Neuronal stem cell (in vitro differentiated cells): ENCODE measurements at regions not wholly inside any gene's neighbourhood (a gene's known extent, or its start where the extent isn't known, plus 50 kb on each side); places are given as distances from the start of the nearest gene placed in this dataset.

Source experiments
- DNase-seq: peaks from one replicate; pipeline ENCODE4 v3.0.0-alpha.2; 2013; ENCODE audit warnings: low spot score
- H2AFZ ChIP-seq: one replicate; pipeline ENCODE4 v1.6.1; 2013; ENCODE audit warnings: mild to moderate bottlenecking, low read length, inconsistent platforms
- H2AK5ac ChIP-seq: 2 replicates; pipeline ENCODE4 v1.6.1; 2013; ENCODE audit warnings: low read depth, mild to moderate bottlenecking, inconsistent platforms, low read length, moderate library complexity, mixed read lengths
- H2BK120ac ChIP-seq: 2 replicates; pipeline ENCODE4 v1.6.1; 2013; ENCODE audit warnings: low read depth, mild to moderate bottlenecking, inconsistent platforms, low read length, moderate library complexity, mixed read lengths
- H2BK12ac ChIP-seq: one replicate; pipeline ENCODE4 v1.6.1; 2013; ENCODE audit warnings: low read length, inconsistent platforms
- H2BK15ac ChIP-seq: 2 replicates; pipeline ENCODE4 v1.6.1; 2013; ENCODE audit warnings: mild to moderate bottlenecking, low read length, inconsistent platforms, mixed read lengths
- H2BK5ac ChIP-seq: one replicate; pipeline ENCODE4 v1.6.1; 2013; ENCODE audit warnings: inconsistent platforms, mild to moderate bottlenecking, low read length, moderate library complexity
- H3K14ac ChIP-seq: one replicate; pipeline ENCODE4 v1.6.1; 2013; ENCODE audit warnings: low read length, inconsistent platforms
- H3K18ac ChIP-seq: 2 replicates; pipeline ENCODE4 v1.6.1; 2013; ENCODE audit warnings: low read length, inconsistent platforms
- H3K23ac ChIP-seq: 2 replicates; pipeline ENCODE4 v1.6.1; 2013; ENCODE audit warnings: low read depth, mild to moderate bottlenecking, mixed read lengths, low read length, inconsistent platforms; ENCODE audit not compliant: poor library complexity
- H3K27ac ChIP-seq: replicated peaks from 3 replicates; pipeline ENCODE4 v1.5.1; 2013; ENCODE audit warnings: low read length, inconsistent platforms
- H3K27me3 ChIP-seq, 3 experiments: 2 replicates each; pipeline ENCODE4 v1.6.1; 2013; ENCODE audit warnings: low read length in 3 of 3, mild to moderate bottlenecking in 2 of 3, inconsistent platforms in 1 of 3, low read depth in 1 of 3, mixed read lengths in 1 of 3, moderate library complexity in 1 of 3; ENCODE audit not compliant: control insufficient read depth in 3 of 3, insufficient read depth in 3 of 3
- H3K36me3 ChIP-seq, 2 donors: replicated peaks in 1 of 2; 2 replicates each; pipeline ENCODE4 v1.6.1; 2013; ENCODE audit warnings: low read length in 2 of 2; ENCODE audit not compliant: control insufficient read depth in 2 of 2, insufficient read depth in 2 of 2
- H3K4ac ChIP-seq: 2 replicates; pipeline ENCODE4 v1.6.1; 2013; ENCODE audit warnings: inconsistent platforms, mild to moderate bottlenecking, low read length, moderate library complexity
- H3K4me1 ChIP-seq, 2 donors: 1 replicate in 1 of 2; 2 replicates in 1 of 2; pipeline ENCODE4 v1.6.1; 2013; ENCODE audit warnings: low read length in 2 of 2, low read depth in 1 of 2; ENCODE audit not compliant: control insufficient read depth in 2 of 2, insufficient read depth in 1 of 2
- H3K4me2 ChIP-seq: one replicate; pipeline ENCODE4 v1.6.1; 2013; ENCODE audit warnings: mild to moderate bottlenecking, low read length, inconsistent platforms; ENCODE audit not compliant: insufficient read depth, poor library complexity, severe bottlenecking
- H3K4me3 ChIP-seq, 2 donors: 2 replicates each; pipeline ENCODE4 v1.5.1; 2013; ENCODE audit warnings: low read length in 2 of 2, mild to moderate bottlenecking in 2 of 2, inconsistent platforms in 1 of 2, moderate library complexity in 1 of 2
- H3K79me1 ChIP-seq: one replicate; pipeline ENCODE4 v1.6.1; 2013; ENCODE audit warnings: low read depth, mild to moderate bottlenecking, inconsistent platforms, low read length, moderate library complexity
- H3K9ac ChIP-seq: one replicate; pipeline ENCODE4 v1.6.1; 2013; ENCODE audit warnings: mild to moderate bottlenecking, low read depth, low read length, inconsistent platforms; ENCODE audit not compliant: poor library complexity
- H3K9me3 ChIP-seq, 2 donors: replicated peaks in 1 of 2; 2 replicates each; pipeline versions ENCODE3 to v1.6.1; 2013; ENCODE audit warnings: low read length in 2 of 2, mild to moderate bottlenecking in 2 of 2, inconsistent platforms in 1 of 2, low read depth in 1 of 2, mixed read lengths in 1 of 2, moderate library complexity in 1 of 2; ENCODE audit not compliant: control insufficient read depth in 2 of 2, insufficient read depth in 1 of 2
- H4K8ac ChIP-seq: one replicate; pipeline ENCODE4 v1.6.1; 2013; ENCODE audit warnings: low read depth, mild to moderate bottlenecking, inconsistent platforms, low read length, moderate library complexity
- H4K91ac ChIP-seq: one replicate; pipeline ENCODE4 v1.6.1; 2013; ENCODE audit warnings: low read length, low read depth, mild to moderate bottlenecking, inconsistent platforms; ENCODE audit not compliant: poor library complexity
- WGBS, 2 donors: extraction: QIAGEN DNeasy Blood & Tissue Kit; methylation state at CpG; one replicate each; pipeline ENCODE4 v1.1.7; 2013; ENCODE audit warnings: missing lambda C conversion rate in 2 of 2, mixed read lengths in 1 of 2; ENCODE audit not compliant: insufficient read length in 2 of 2, insufficient replicate concordance in 1 of 2; ENCODE audit errors: extremely low coverage in 2 of 2; 5-methylcytosine and 5-hydroxymethylcytosine counted together

GRCh38 chr1:165047994-165048393, 308.5 kb downstream of the LMX1A start:
- H3K27ac ChIP-seq = no peak overlapping the region
- peaks cover 13 to 15% of the 10 kb centered on the region in 2 donors for H3K4me1 ChIP-seq
- H2AK5ac ChIP-seq = no peak overlapping the region
- no CpG with 5 or more reads among the region's 10 CpGs for WGBS, 2 donors
- no peak overlapping the region for H4K91ac ChIP-seq
- H3K36me3 ChIP-seq = no peaks in the 10 kb centered on the region
- DNase-seq = no peak
- peak overlapping the region; percentile 90 for H2AFZ ChIP-seq
- no peak overlapping the region for H2BK15ac ChIP-seq
- H2BK5ac ChIP-seq = no peak overlapping the region
- no peaks in the 10 kb centered on the region for H3K27me3 ChIP-seq
- no peaks in the 10 kb centered on the region for H3K9me3 ChIP-seq
- H3K18ac ChIP-seq = no peak overlapping the region
- H3K4me2 ChIP-seq = peak overlapping the region; percentile 29
- H3K4me3 ChIP-seq = peak overlapping the region in 1 of 2 donors; percentile 21
- H4K8ac ChIP-seq = no peak overlapping the region
- no peak overlapping the region for H3K14ac ChIP-seq
- no peaks in the 10 kb centered on the region for H3K79me1 ChIP-seq
- H3K4ac ChIP-seq = no peak overlapping the region
- H3K9ac ChIP-seq = no peak overlapping the region
- no peak overlapping the region for H3K23ac ChIP-seq
- no peak overlapping the region for H2BK120ac ChIP-seq
- H2BK12ac ChIP-seq = no peak overlapping the region

GRCh38 chr1:165045902-165046301, 310.6 kb downstream of the LMX1A start:
- Histone ChIP-seq H3K14ac (no peak overlapping the region), H3K23ac (no peak overlapping the region), H3K36me3 (no peaks in the 10 kb centered on the region), H3K4ac (no peak overlapping the region), H2AK5ac (no peak overlapping the region), H3K4me2 (no peak overlapping the region), H3K4me3 (no peak overlapping the region), H4K8ac (no peak overlapping the region), H4K91ac (no peak overlapping the region), H2BK15ac (no peak overlapping the region), H2BK12ac (no peak overlapping the region), H2BK5ac (no peak overlapping the region), H2BK120ac (no peak overlapping the region), H3K27ac (no peak overlapping the region), H3K9me3 (no peaks in the 10 kb centered on the region), H3K4me1 (peaks cover 11 to 12% of the 10 kb centered on the region in 2 donors), H3K27me3 (no peaks in the 10 kb centered on the region), H2AFZ (no peak overlapping the region), H3K9ac (no peak overlapping the region), H3K79me1 (no peaks in the 10 kb centered on the region), H3K18ac (peak overlapping the region; percentile 40)
- DNase-seq = no peak
- WGBS, 2 donors = no CpG with 5 or more reads among the region's 4 CpGs

DNA sequence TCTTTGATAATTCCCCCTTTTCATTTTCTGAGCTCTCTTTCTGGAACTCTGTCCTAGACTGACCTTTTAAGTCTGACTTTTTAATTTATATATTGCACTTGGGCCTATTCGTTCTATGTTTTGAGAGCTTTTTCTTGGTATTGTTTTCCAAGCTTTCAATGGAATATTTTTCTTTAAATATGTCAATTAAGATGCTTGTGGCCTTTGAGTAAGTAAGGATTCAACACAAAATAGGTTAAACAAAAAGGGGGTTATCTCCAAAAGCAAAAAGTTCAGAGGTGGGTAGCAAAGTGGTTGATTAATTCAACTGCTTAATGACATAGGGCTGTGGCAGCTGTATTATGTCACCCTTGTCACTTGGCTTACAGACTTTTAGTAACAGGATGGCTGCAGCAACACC, 315.9 kb downstream of the LMX1A start:
- Histone ChIP-seq H2AK5ac (no peak overlapping the region), H2BK15ac (no peak overlapping the region), H2BK12ac (no peak overlapping the region), H3K14ac (no peak overlapping the region), H3K4me1 (no peaks in the 10 kb centered on the region), H3K23ac (no peak overlapping the region), H3K36me3 (no peaks in the 10 kb centered on the region), H3K4me2 (no peak overlapping the region), H3K79me1 (no peaks in the 10 kb centered on the region), H3K4ac (no peak overlapping the region), H2AFZ (no peak overlapping the region), H3K18ac (no peak overlapping the region), H4K91ac (no peak overlapping the region), H3K9me3 (no peaks in the 10 kb centered on the region), H3K9ac (no peak overlapping the region), H2BK5ac (no peak overlapping the region), H3K4me3 (no peak overlapping the region), H4K8ac (no peak overlapping the region), H3K27ac (no peak overlapping the region), H2BK120ac (no peak overlapping the region), H3K27me3 (no peaks in the 10 kb centered on the region)
- WGBS, 2 donors = no CpG with 5 or more reads among the region's 1 CpG
- DNase-seq = no peak

GRCh38 chr1:165039996-165040395, 316.5 kb downstream of the LMX1A start:
- no peaks in the 10 kb centered on the region for H3K9me3 ChIP-seq
- no CpG with 5 or more reads among the region's 3 CpGs for WGBS, 2 donors
- H3K4me3 ChIP-seq = no peak overlapping the region
- H3K4me2 ChIP-seq = no peak overlapping the region
- H3K27me3 ChIP-seq = no peaks in the 10 kb centered on the region
- H3K4ac ChIP-seq = no peak overlapping the region
- no peaks in the 10 kb centered on the region for H3K79me1 ChIP-seq
- no peak overlapping the region for H2BK120ac ChIP-seq
- no peak overlapping the region for H4K8ac ChIP-seq
- no peak overlapping the region for H2AK5ac ChIP-seq
- no peak overlapping the region for H2BK12ac ChIP-seq
- H2BK5ac ChIP-seq = no peak overlapping the region
- no peak overlapping the region for H3K14ac ChIP-seq
- DNase-seq = no peak
- H3K4me1 ChIP-seq = no peaks in the 10 kb centered on the region
- H4K91ac ChIP-seq = no peak overlapping the region
- no peak overlapping the region for H2AFZ ChIP-seq
- no peak overlapping the region for H3K9ac ChIP-seq
- H3K27ac ChIP-seq = no peak overlapping the region
- no peaks in the 10 kb centered on the region for H3K36me3 ChIP-seq
- H3K18ac ChIP-seq = no peak overlapping the region
- no peak overlapping the region for H3K23ac ChIP-seq
- no peak overlapping the region for H2BK15ac ChIP-seq
